ENCODE measurements at regions not wholly inside any gene's neighbourhood (a gene's known extent, or its start where the extent isn't known, plus 50 kb on each side); places are given as distances from the start of the nearest gene placed in this dataset.

- TF ChIP-seq POLR2A (IDR thresholded peaks at IDR 0.05) (no peak), CTCF (IDR thresholded peaks at IDR 0.05) (no peak)
- H3K4me3 ChIP-seq, result no peak overlapping the region
- H3K36me3 ChIP-seq, result no peaks in the 10 kb centered on the region
- no peaks in the 10 kb centered on the region for H3K9me3 ChIP-seq
- peaks cover 0 to 7% (median 0%) of the 10 kb centered on the region in 9 donors for H3K27me3 ChIP-seq
- 59 to 70% (median 63%) methylated on average over 7 of the region's 7 CpGs for WGBS, 4 donors
- intact Hi-C loops (cut with DNase I), result no loop called here
- DNase-seq, result no peak
- ATAC-seq, result no peak
- no peaks in the 10 kb centered on the region for H3K4me1 ChIP-seq
- no peak overlapping the region for H3K27ac ChIP-seq
These were observed 206.6 kb upstream of the GPR26 start for GRCh38 chr10:123459371-123460091.

- DNase-seq (no peak), ATAC-seq (no peak)
- Histone ChIP-seq H3K27me3 (peaks cover 0 to 7% (median 0%) of the 10 kb centered on the region in 9 donors), H3K36me3 (no peaks in the 10 kb centered on the region), H3K4me1 (no peaks in the 10 kb centered on the region), H3K9me3 (no peaks in the 10 kb centered on the region), H3K27ac (no peak overlapping the region), H3K4me3 (no peak overlapping the region)
- 84 to 87% (median 86%) methylated on average over 8 of the region's 8 CpGs for WGBS, 4 donors
- intact Hi-C loops (cut with DNase I), result no loop called here
- TF ChIP-seq POLR2A (IDR thresholded peaks at IDR 0.05), result no peak
- no peak for TF ChIP-seq CTCF (IDR thresholded peaks at IDR 0.05)
These were observed 203.9 kb upstream of the GPR26 start for GRCh38 chr10:123462246-123462645.

- intact Hi-C loops (cut with DNase I), result no loop called here
- no peaks in the 10 kb centered on the region for H3K4me1 ChIP-seq
- no peak overlapping the region for H3K4me3 ChIP-seq
- TF ChIP-seq CTCF (IDR thresholded peaks at IDR 0.05) (no peak), POLR2A (IDR thresholded peaks at IDR 0.05) (no peak)
- ATAC-seq (no peak), DNase-seq (no peak)
- 41 to 79% (median 77%) methylated on average over 4 of the region's 4 CpGs for WGBS, 4 donors
- no peaks in the 10 kb centered on the region for H3K9me3 ChIP-seq
- no peaks in the 10 kb centered on the region for H3K36me3 ChIP-seq
- H3K27ac ChIP-seq, result no peak overlapping the region
- peaks cover 0 to 7% (median 0%) of the 10 kb centered on the region in 9 donors for H3K27me3 ChIP-seq
These were observed 203.4 kb upstream of the GPR26 start for GRCh38 chr10:123462756-123463155.

GRCh38 chr10:123463181-123463580, 203.0 kb upstream of the GPR26 start:
- no peak for ATAC-seq
- intact Hi-C loops (cut with DNase I), result no loop called here

More at GRCh38 chr10:123463181-123463580, 203.0 kb upstream of the GPR26 start:
- Histone ChIP-seq H3K9me3 (no peaks in the 10 kb centered on the region), H3K4me1 (no peaks in the 10 kb centered on the region), H3K4me3 (no peak overlapping the region), H3K36me3 (no peaks in the 10 kb centered on the region), H3K27me3 (peaks cover 0 to 7% (median 0%) of the 10 kb centered on the region in 9 donors), H3K27ac (no peak overlapping the region)
- no peak for TF ChIP-seq CTCF (IDR thresholded peaks at IDR 0.05)
- TF ChIP-seq POLR2A (IDR thresholded peaks at IDR 0.05), result no peak
- WGBS, 4 donors, result 43 to 80% (median 66%) methylated on average over 3 of the region's 3 CpGs
- no peak for DNase-seq
